HCT116 (cell line): ENCODE measurements at regions not wholly inside any gene's neighbourhood (a gene's known extent, or its start where the extent isn't known, plus 50 kb on each side); places are given as distances from the start of the nearest gene placed in this dataset.

Experiments used
- ATAC-seq: fragments of 200-7000 bp; cut with Tn5 transposase; 2 replicates; pipeline ENCODE4 v1.9.1; 2020; ENCODE audit warnings: mild to moderate bottlenecking, moderate library complexity
- BruUV-seq: library from RNA; stranded (reverse); fragments of 400-500 nt; replicated peaks from 2 replicates; lab custom pipeline; 2021; lab: Mats Ljungman, UMichigan
- CTCF ChIA-PET: fragments of 300-600 bp; sonication (Branson Sonifier 250); formaldehyde crosslinking; loops from one replicate; lab custom pipeline; 2021; ENCODE audit warnings: antibody characterized with exemption; lab: Charles Lee
- POLR2A ChIA-PET: fragments of 300-600, 350-600 bp; sonication (Branson Sonifier 250); formaldehyde crosslinking; loops from one replicate; lab custom pipeline; 2021; ENCODE audit warnings: antibody characterized with exemption; lab: Charles Lee
- RAD21 ChIA-PET, 2 experiments: fragments of 300-600 bp; sonication (Branson Sonifier 250); formaldehyde crosslinking; loops; one replicate each; lab custom pipeline; 2023; ENCODE audit warnings: low total read pairs in 2 of 2; ENCODE audit not compliant: uncharacterized antibody in 2 of 2, unreplicated experiment in 2 of 2, low non-redundant PET in 1 of 2; lab: Charles Lee
- DNase-seq: peaks from one replicate; pipeline ENCODE4 v3.0.0-alpha.2; 2010; ENCODE audit warnings: low read depth, low spot score
- H2AFZ ChIP-seq: fragments of 200-600 bp; shearing (Covaris generic), sonication (generic); 2 replicates; pipeline ENCODE4 v1.6.1; 2017; ENCODE audit warnings: low read depth, mixed run types, mixed read lengths, antibody characterized with exemption, low read length; ENCODE audit not compliant: poor library complexity, severe bottlenecking
- H3K27ac ChIP-seq: 2 replicates; pipeline ENCODE4 v1.5.1; 2012; ENCODE audit warnings: low read depth, low read length
- H3K27me3 ChIP-seq: fragments of 200-600 bp; sonication (generic); 2 replicates; pipeline ENCODE4 v1.6.1; 2016; ENCODE audit warnings: mixed run types, low read length, mixed read lengths; ENCODE audit not compliant: insufficient read depth
- H3K36me3 ChIP-seq, 2 experiments: fragments of 200-500 bp in 1 of 2; fragments of 200-600 bp in 1 of 2; sonication (Bioruptor generic) in 1 of 2; sonication (generic) in 1 of 2; 2 replicates each; pipeline versions ENCODE4 v1.5.1 to v1.6.1; 2014 to 2016; ENCODE audit warnings: low read length in 2 of 2, inconsistent platforms in 1 of 2, mixed read lengths in 1 of 2, mixed run types in 1 of 2; ENCODE audit not compliant: insufficient read depth in 2 of 2, control insufficient read depth in 1 of 2
- H3K4me1 ChIP-seq, 2 experiments: fragments of 200-600 bp in 1 of 2; sonication (generic) in 1 of 2; 2 replicates each; pipeline versions ENCODE4 v1.5.1 to v1.6.1; 2012 to 2017; ENCODE audit warnings: low read length in 2 of 2, inconsistent platforms in 1 of 2, mild to moderate bottlenecking in 1 of 2, mixed read lengths in 1 of 2, mixed run types in 1 of 2, moderate library complexity in 1 of 2; ENCODE audit not compliant: insufficient read depth in 2 of 2, control insufficient read depth in 1 of 2
- H3K4me2 ChIP-seq: fragments of 200-600 bp; sonication (generic); 2 replicates; pipeline ENCODE4 v1.6.1; 2017; ENCODE audit warnings: mixed run types, low read length, mixed read lengths
- H3K4me3 ChIP-seq, 2 experiments: fragments of 200-600 bp in 1 of 2; sonication (generic) in 1 of 2; replicated peaks in 1 of 2; 2 replicates each; pipeline ENCODE4 v1.5.1; 2011 to 2016; ENCODE audit warnings: low read length in 2 of 2, control low read depth in 1 of 2, low read depth in 1 of 2, mild to moderate bottlenecking in 1 of 2, mixed read lengths in 1 of 2, mixed run types in 1 of 2
- H3K79me2 ChIP-seq: fragments of 200-600 bp; sonication (generic); 2 replicates; pipeline ENCODE4 v1.6.1; 2017; ENCODE audit warnings: mild to moderate bottlenecking, mixed run types, low read length, moderate library complexity, mixed read lengths; ENCODE audit not compliant: insufficient read depth
- H3K9ac ChIP-seq: fragments of 200-600 bp; sonication (generic); 2 replicates; pipeline ENCODE4 v1.6.1; 2016; ENCODE audit warnings: low read length, mixed read lengths
- H3K9me2 ChIP-seq: fragments of 200-600 bp; sonication (generic), shearing (Covaris generic); 2 replicates; pipeline ENCODE4 v1.6.1; 2017; ENCODE audit warnings: mixed run types, mild to moderate bottlenecking, moderate library complexity; ENCODE audit not compliant: insufficient read depth
- H3K9me3 ChIP-seq, 2 experiments: fragments of 200-500 bp in 1 of 2; fragments of 200-600 bp in 1 of 2; sonication (Bioruptor generic) in 1 of 2; sonication (generic) in 1 of 2; 2 replicates each; pipeline ENCODE4 v1.6.1; 2014 to 2017; ENCODE audit warnings: low read length in 2 of 2, mixed read lengths in 2 of 2, inconsistent platforms in 1 of 2, low read depth in 1 of 2, mild to moderate bottlenecking in 1 of 2, mixed run types in 1 of 2, moderate library complexity in 1 of 2; ENCODE audit not compliant: control insufficient read depth in 1 of 2, insufficient read depth in 1 of 2
- H4K20me1 ChIP-seq: fragments of 200-600 bp; sonication (generic), shearing (Covaris generic); 2 replicates; pipeline ENCODE4 v1.6.1; 2017; ENCODE audit warnings: mixed run types, mild to moderate bottlenecking, moderate library complexity; ENCODE audit not compliant: insufficient read depth
- CTCF ChIP-seq, 3 experiments: fragments of 200-600 bp in 1 of 3; sonication (generic) in 1 of 3; IDR thresholded peaks in 2 of 3; conservative IDR thresholded peaks in 1 of 3; 2 replicates each; pipeline ENCODE4 v1.5.1; 2012 to 2017; ENCODE audit warnings: low read depth in 2 of 3, low read length in 2 of 3, antibody characterized with exemption in 1 of 3, borderline replicate concordance in 1 of 3, control low read depth in 1 of 3, mild to moderate bottlenecking in 1 of 3, mixed read lengths in 1 of 3, mixed run types in 1 of 3, moderate library complexity in 1 of 3; ENCODE audit not compliant: insufficient read depth in 1 of 3
- MAX ChIP-seq: IDR thresholded peaks from 2 replicates; pipeline ENCODE4 v1.6.1; 2012
- REST ChIP-seq: IDR thresholded peaks from 2 replicates; pipeline ENCODE4 v1.6.1; 2012; ENCODE audit warnings: low read depth
- SP1 ChIP-seq: IDR thresholded peaks from 2 replicates; pipeline ENCODE4 v1.6.1; 2012; ENCODE audit warnings: low read depth
- YY1 ChIP-seq: IDR thresholded peaks from 2 replicates; pipeline ENCODE4 v1.6.1; 2011; ENCODE audit warnings: low read length, low read depth, moderate library complexity, mild to moderate bottlenecking; ENCODE audit not compliant: insufficient replicate concordance; ENCODE audit errors: extremely low read depth
- intact Hi-C: fragments of 100-400 bp; cut with micrococcal nuclease; formaldehyde crosslinking; loops from 2 replicates; pipeline ENCODE4 v1.10.0; 2022

- Histone ChIP-seq H3K9me2 (no peaks in the 10 kb centered on the region; the same call in 1 of the 2 replicates), H3K9me3 (no peaks in the 10 kb centered on the region), H3K9ac (no peak overlapping the region), H3K79me2 (no peaks in the 10 kb centered on the region), H3K4me3 (no peak overlapping the region), H4K20me1 (no peaks in the 10 kb centered on the region), H3K27me3 (no peaks in the 10 kb centered on the region), H3K4me2 (no peak overlapping the region), H3K4me1 (no peaks in the 10 kb centered on the region), H3K36me3 (no peaks in the 10 kb centered on the region), H3K27ac (no peak overlapping the region), H2AFZ (no peak overlapping the region)
- POLR2A ChIA-PET, result no interaction called here
- RAD21 ChIA-PET, result no interaction called here
- no peak for TF ChIP-seq YY1
- TF ChIP-seq REST, result no peak
- no peak for TF ChIP-seq CTCF (IDR thresholded peaks at IDR 0.05 in 2 of 3, conservative IDR thresholded peaks at IDR 0.05 in 1 of 3; ENCODE audit: borderline replicate concordance in 1 of 3, insufficient read depth in 1 of 3, low read depth in 2 of 3, low read length in 2 of 3)
- TF ChIP-seq MAX, result no peak
- no peak for TF ChIP-seq SP1
- no peak for ATAC-seq
- CTCF ChIA-PET, result no interaction called here
- intact Hi-C loops, result no loop called here
- DNase-seq, result no peak
- no TSS peak for BruUV-seq
Measured at GRCh38 chr12:28780960-28781359, 368.1 kb upstream of the FAR2 start.
